ENCODE measurements at regions not wholly inside any gene's neighbourhood (a gene's known extent, or its start where the extent isn't known, plus 50 kb on each side); places are given as distances from the start of the nearest gene placed in this dataset.

GRCh38 chr10:35739998-35740397 is 97.9 kb upstream of the FZD8 start:
- Histone ChIP-seq H3K4me1 (no peaks in the 10 kb centered on the region), H3K27me3 (no peaks in the 10 kb centered on the region), H3K36me3 (no peaks in the 10 kb centered on the region), H3K4me3 (no peak overlapping the region), H3K9me3 (no peaks in the 10 kb centered on the region), H3K27ac (no peak overlapping the region)
- no peak for TF ChIP-seq CTCF (IDR thresholded peaks at IDR 0.05)
- no peak for TF ChIP-seq POLR2A (IDR thresholded peaks at IDR 0.05)
- no peak for DNase-seq

GRCh38 chr10:35735412-35735811 is 93.3 kb upstream of the FZD8 start:
- Histone ChIP-seq H3K4me1 (no peaks in the 10 kb centered on the region), H3K36me3 (no peaks in the 10 kb centered on the region), H3K27ac (no peak overlapping the region), H3K9me3 (no peaks in the 10 kb centered on the region), H3K4me3 (no peak overlapping the region), H3K27me3 (no peaks in the 10 kb centered on the region)
- no peak for TF ChIP-seq POLR2A (IDR thresholded peaks at IDR 0.05)
- TF ChIP-seq CTCF (IDR thresholded peaks at IDR 0.05): no peak
- no peak for DNase-seq

GRCh38 chr10:35731828-35732227 is 89.7 kb upstream of the FZD8 start:
- Histone ChIP-seq H3K27me3 (no peaks in the 10 kb centered on the region), H3K4me1 (no peaks in the 10 kb centered on the region)
- TF ChIP-seq CTCF (IDR thresholded peaks at IDR 0.05) (no peak), POLR2A (IDR thresholded peaks at IDR 0.05) (no peak)

GRCh38 chr10:35728341-35728740 is 86.2 kb upstream of the FZD8 start:
- no peak overlapping the region for H3K4me3 ChIP-seq
- no peaks in the 10 kb centered on the region for H3K9me3 ChIP-seq
- H3K36me3 ChIP-seq: no peaks in the 10 kb centered on the region
- no peak overlapping the region for H3K27ac ChIP-seq
- H3K4me1 ChIP-seq: no peaks in the 10 kb centered on the region
- H3K27me3 ChIP-seq: no peaks in the 10 kb centered on the region
- TF ChIP-seq CTCF (IDR thresholded peaks at IDR 0.05) (no peak), POLR2A (IDR thresholded peaks at IDR 0.05) (no peak)
- no peak for DNase-seq

More at GRCh38 chr10:35731828-35732227, 89.7 kb upstream of the FZD8 start:
- DNase-seq: no peak
- no peak overlapping the region for H3K4me3 ChIP-seq
- H3K36me3 ChIP-seq: no peaks in the 10 kb centered on the region
- no peaks in the 10 kb centered on the region for H3K9me3 ChIP-seq
- H3K27ac ChIP-seq: no peak overlapping the region

GRCh38 chr10:35726846-35727245 is 84.8 kb upstream of the FZD8 start:
- Histone ChIP-seq H3K27ac (no peak overlapping the region), H3K4me1 (no peaks in the 10 kb centered on the region), H3K4me3 (no peak overlapping the region), H3K36me3 (no peaks in the 10 kb centered on the region), H3K9me3 (no peaks in the 10 kb centered on the region), H3K27me3 (no peaks in the 10 kb centered on the region)
- no peak for TF ChIP-seq CTCF (IDR thresholded peaks at IDR 0.05)
- no peak for TF ChIP-seq POLR2A (IDR thresholded peaks at IDR 0.05)
- no peak for DNase-seq

GRCh38 chr10:35723992-35724391 is 81.9 kb upstream of the FZD8 start:
- no peaks in the 10 kb centered on the region for H3K27me3 ChIP-seq
- no peaks in the 10 kb centered on the region for H3K36me3 ChIP-seq
- no peaks in the 10 kb centered on the region for H3K9me3 ChIP-seq
- H3K27ac ChIP-seq: no peak overlapping the region
- DNase-seq: no peak
- TF ChIP-seq POLR2A (IDR thresholded peaks at IDR 0.05) (no peak), CTCF (IDR thresholded peaks at IDR 0.05) (no peak)
- H3K4me1 ChIP-seq: no peaks in the 10 kb centered on the region
- no peak overlapping the region for H3K4me3 ChIP-seq

Measured in Peyer's patch (tissue), 4 donors.